ENCODE measurements at regions not wholly inside any gene's neighbourhood (a gene's known extent, or its start where the extent isn't known, plus 50 kb on each side); places are given as distances from the start of the nearest gene placed in this dataset.

DNA sequence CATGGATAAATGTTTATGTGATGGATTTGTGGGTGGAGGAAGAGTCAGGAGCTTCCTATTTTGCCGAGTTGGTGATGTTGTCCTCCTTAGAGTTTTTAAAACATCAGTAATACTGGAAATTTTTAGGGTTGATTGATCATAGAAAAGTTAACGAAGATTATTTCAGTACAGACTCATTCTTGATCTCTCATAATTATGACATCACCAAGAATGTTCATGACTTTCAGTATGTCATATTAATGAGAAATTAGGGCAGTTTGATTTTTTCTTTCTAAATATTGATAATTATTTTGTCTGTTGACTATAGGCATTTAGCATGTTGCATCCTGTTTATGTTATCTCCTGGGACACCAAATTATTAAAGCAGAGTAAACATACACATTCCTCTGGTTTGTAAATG, 512.2 kb downstream of the CD109 start:
- TF ChIP-seq ZNF660 (CRISPR knock-in tag; IDR thresholded peaks at IDR 0.05; ENCODE audit: borderline replicate concordance, low read depth) (no peak), EP300 (IDR thresholded peaks at IDR 0.05; ENCODE audit: low read depth in 2 of 2, low read length in 2 of 2) (no peak), EP300 (CRISPR knock-in tag; IDR thresholded peaks at IDR 0.05; ENCODE audit: borderline replicate concordance) (no peak), GFI1 (CRISPR knock-in tag; IDR thresholded peaks at IDR 0.05; ENCODE audit: borderline replicate concordance) (no peak), MED8 (CRISPR knock-in tag; IDR thresholded peaks at IDR 0.05; ENCODE audit: insufficient replicate concordance) (no peak), ZNF496 (CRISPR knock-in tag; IDR thresholded peaks at IDR 0.05; ENCODE audit: insufficient replicate concordance) (no peak), ZNF616 (CRISPR knock-in tag; IDR thresholded peaks at IDR 0.05; ENCODE audit: low read depth) (no peak)
- TF ChIP-seq, protein P1, sequence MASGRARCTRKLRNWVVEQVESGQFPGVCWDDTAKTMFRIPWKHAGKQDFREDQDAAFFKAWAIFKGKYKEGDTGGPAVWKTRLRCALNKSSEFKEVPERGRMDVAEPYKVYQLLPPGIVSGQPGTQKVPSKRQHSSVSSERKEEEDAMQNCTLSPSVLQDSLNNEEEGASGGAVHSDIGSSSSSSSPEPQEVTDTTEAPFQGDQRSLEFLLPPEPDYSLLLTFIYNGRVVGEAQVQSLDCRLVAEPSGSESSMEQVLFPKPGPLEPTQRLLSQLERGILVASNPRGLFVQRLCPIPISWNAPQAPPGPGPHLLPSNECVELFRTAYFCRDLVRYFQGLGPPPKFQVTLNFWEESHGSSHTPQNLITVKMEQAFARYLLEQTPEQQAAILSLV (CRISPR knock-in tag; IDR thresholded peaks at IDR 0.05; ENCODE audit: borderline replicate concordance) = no peak
- TF ChIP-seq, protein P2, sequence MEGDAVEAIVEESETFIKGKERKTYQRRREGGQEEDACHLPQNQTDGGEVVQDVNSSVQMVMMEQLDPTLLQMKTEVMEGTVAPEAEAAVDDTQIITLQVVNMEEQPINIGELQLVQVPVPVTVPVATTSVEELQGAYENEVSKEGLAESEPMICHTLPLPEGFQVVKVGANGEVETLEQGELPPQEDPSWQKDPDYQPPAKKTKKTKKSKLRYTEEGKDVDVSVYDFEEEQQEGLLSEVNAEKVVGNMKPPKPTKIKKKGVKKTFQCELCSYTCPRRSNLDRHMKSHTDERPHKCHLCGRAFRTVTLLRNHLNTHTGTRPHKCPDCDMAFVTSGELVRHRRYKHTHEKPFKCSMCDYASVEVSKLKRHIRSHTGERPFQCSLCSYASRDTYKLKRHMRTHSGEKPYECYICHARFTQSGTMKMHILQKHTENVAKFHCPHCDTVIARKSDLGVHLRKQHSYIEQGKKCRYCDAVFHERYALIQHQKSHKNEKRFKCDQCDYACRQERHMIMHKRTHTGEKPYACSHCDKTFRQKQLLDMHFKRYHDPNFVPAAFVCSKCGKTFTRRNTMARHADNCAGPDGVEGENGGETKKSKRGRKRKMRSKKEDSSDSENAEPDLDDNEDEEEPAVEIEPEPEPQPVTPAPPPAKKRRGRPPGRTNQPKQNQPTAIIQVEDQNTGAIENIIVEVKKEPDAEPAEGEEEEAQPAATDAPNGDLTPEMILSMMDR (CRISPR knock-in tag; IDR thresholded peaks at IDR 0.05) = no peak

Data from HepG2 (cell line).